ENCODE measurements at regions not wholly inside any gene's neighbourhood (a gene's known extent, or its start where the extent isn't known, plus 50 kb on each side); places are given as distances from the start of the nearest gene placed in this dataset.

- no peak for TF ChIP-seq EZH2 (IDR thresholded peaks at IDR 0.05; ENCODE audit: low read depth, low read length, severe bottlenecking)
- no peak for TF ChIP-seq HDAC2 (IDR thresholded peaks at IDR 0.05; ENCODE audit: borderline replicate concordance in 1 of 2, low read depth in 2 of 2, low read length in 2 of 2)
- no peak for TF ChIP-seq TBP (IDR thresholded peaks at IDR 0.05; ENCODE audit: low read depth, low read length)
- TF ChIP-seq CBX5 (IDR thresholded peaks at IDR 0.05; ENCODE audit: low read depth, low read length) = no peak
- no peak for TF ChIP-seq SAP30 (IDR thresholded peaks at IDR 0.05; ENCODE audit: insufficient read depth, insufficient replicate concordance, low read length)
- no peak for TF ChIP-seq SIX5 (IDR thresholded peaks at IDR 0.05; ENCODE audit: low read depth, low read length)
- TF ChIP-seq, protein P1, sequence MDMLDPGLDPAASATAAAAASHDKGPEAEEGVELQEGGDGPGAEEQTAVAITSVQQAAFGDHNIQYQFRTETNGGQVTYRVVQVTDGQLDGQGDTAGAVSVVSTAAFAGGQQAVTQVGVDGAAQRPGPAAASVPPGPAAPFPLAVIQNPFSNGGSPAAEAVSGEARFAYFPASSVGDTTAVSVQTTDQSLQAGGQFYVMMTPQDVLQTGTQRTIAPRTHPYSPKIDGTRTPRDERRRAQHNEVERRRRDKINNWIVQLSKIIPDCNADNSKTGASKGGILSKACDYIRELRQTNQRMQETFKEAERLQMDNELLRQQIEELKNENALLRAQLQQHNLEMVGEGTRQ (IDR thresholded peaks at IDR 0.05; ENCODE audit: low read length) = no peak
- TF ChIP-seq SIN3A (conservative IDR thresholded peaks at IDR 0.05 in 1 of 2, IDR thresholded peaks at IDR 0.05 in 1 of 2; ENCODE audit: low read depth in 1 of 2, low read length in 2 of 2) = no peak
- no peak for TF ChIP-seq BACH1 (IDR thresholded peaks at IDR 0.05; ENCODE audit: low read length)
- no peak for TF ChIP-seq GTF2F1 (IDR thresholded peaks at IDR 0.05; ENCODE audit: borderline replicate concordance, low read depth, low read length)
- no peak for TF ChIP-seq TEAD4 (IDR thresholded peaks at IDR 0.05; ENCODE audit: low read depth, low read length)
- TF ChIP-seq TAF7 (optimal IDR thresholded peaks at IDR 0.05; ENCODE audit: borderline replicate concordance, low read depth, low read length) = no peak
- no peak for TF ChIP-seq KDM4A (IDR thresholded peaks at IDR 0.05; ENCODE audit: low read depth, low read length, severe bottlenecking)
- CTCF ChIA-PET (ENCODE audit: partially characterized antibody) = interaction anchor here (0.7 to 1.2 kb wide), 3 partner anchors 68 to 700 kb away, joined by 3 read pairs; no protein-coding TSS in a partner anchor
- Histone ChIP-seq H3K79me2 (ENCODE audit: control insufficient read depth in 1 of 2, insufficient read depth in 2 of 2, low read length in 2 of 2) (no peaks in the 10 kb centered on the region), H3K4me3 (ENCODE audit: extremely low read depth in 1 of 4, insufficient read depth in 2 of 4, low read depth in 3 of 4, low read length in 4 of 4) (no peak overlapping the region), H3K14ac (ENCODE audit: insufficient read length) (no peak overlapping the region), H4K20me1 (replicated peaks in 1 of 2; ENCODE audit: control insufficient read depth in 1 of 2, insufficient read depth in 2 of 2, low read length in 2 of 2) (no peaks in the 10 kb centered on the region), H3K23ac (ENCODE audit: insufficient read length) (no peak overlapping the region), H3K27me3 (replicated peaks in 1 of 4; ENCODE audit: control insufficient read depth in 3 of 4, extremely low read depth in 1 of 4, insufficient read depth in 3 of 4, low read length in 3 of 4) (peaks cover 0 to 1% (median 0%) of the 10 kb centered on the region in 4 experiments; a peak in 1 of 7 replicates), H3K79me1 (ENCODE audit: low read depth, low read length) (no peaks in the 10 kb centered on the region), H2BK5ac (ENCODE audit: low read depth, low read length) (no peak overlapping the region), H2BK120ac (replicated peaks; ENCODE audit: low read depth, low read length) (no peak overlapping the region), H3K4ac (replicated peaks; ENCODE audit: insufficient read length, low read depth, low read length) (no peak overlapping the region), H3K9me3 (ENCODE audit: insufficient read depth in 2 of 2, low read depth in 1 of 2, low read length in 1 of 2) (no peaks in the 10 kb centered on the region), H4K8ac (ENCODE audit: extremely low read depth, insufficient read depth, low read length) (no peak overlapping the region), H4K5ac (ENCODE audit: insufficient read length, low read depth, low read length) (no peak overlapping the region), H2AFZ (ENCODE audit: low read length) (no peak overlapping the region), H4K91ac (replicated peaks; ENCODE audit: insufficient read length, low read length) (no peak overlapping the region), H3K18ac (ENCODE audit: extremely low read depth, low read length) (no peak overlapping the region), H3K27ac (ENCODE audit: low read depth, low read length) (no peak overlapping the region), H2BK15ac (ENCODE audit: low read length) (no peak overlapping the region), H3K36me3 (ENCODE audit: control insufficient read depth in 2 of 4, insufficient read depth in 4 of 4, low read length in 3 of 4) (no peaks in the 10 kb centered on the region), H2BK20ac (ENCODE audit: low read length) (no peak overlapping the region), H3K56ac (replicated peaks; ENCODE audit: insufficient read length, low read depth, low read length) (no peak overlapping the region), H3K23me2 (ENCODE audit: low read depth, low read length) (no peaks in the 10 kb centered on the region), H3K4me2 (ENCODE audit: insufficient read depth in 1 of 2, low read depth in 2 of 2, low read length in 2 of 2) (no peak overlapping the region), H3K9ac (replicated peaks in 1 of 4; ENCODE audit: extremely low read depth in 1 of 4, low read depth in 3 of 4, low read length in 3 of 4) (no peak overlapping the region), H3K4me1 (replicated peaks in 1 of 4; ENCODE audit: control insufficient read depth in 3 of 4, insufficient read depth in 4 of 4, low read length in 3 of 4) (no peaks in the 10 kb centered on the region), H2BK12ac (ENCODE audit: low read depth, low read length) (no peak overlapping the region), H2AK5ac (ENCODE audit: low read depth, low read length) (no peak overlapping the region)
- DNase-seq (ENCODE audit: low read depth in 1 of 2, low spot score in 2 of 2) (no peak), FAIRE-seq (no peak)
- POLR2A ChIA-PET (ENCODE audit: partially characterized antibody) = no interaction called here
- 87% methylated on average over 2 of the region's 2 CpGs; no CpG with 5 or more reads in 1 of the 2 experiments for WGBS, 2 experiments (ENCODE audit: extremely low coverage in 1 of 2, insufficient coverage in 1 of 2, insufficient read length in 1 of 2, insufficient replicate concordance in 2 of 2, low coverage in 1 of 2, low lambda C conversion rate in 2 of 2, missing lambda C conversion rate in 1 of 2)
These were observed 138.7 kb downstream of the HTR1A start for GRCh38 chr5:63823583-63823982.

Measured in H1 (cell line).